ENCODE measurements at regions not wholly inside any gene's neighbourhood (a gene's known extent, or its start where the extent isn't known, plus 50 kb on each side); places are given as distances from the start of the nearest gene placed in this dataset.

DNA sequence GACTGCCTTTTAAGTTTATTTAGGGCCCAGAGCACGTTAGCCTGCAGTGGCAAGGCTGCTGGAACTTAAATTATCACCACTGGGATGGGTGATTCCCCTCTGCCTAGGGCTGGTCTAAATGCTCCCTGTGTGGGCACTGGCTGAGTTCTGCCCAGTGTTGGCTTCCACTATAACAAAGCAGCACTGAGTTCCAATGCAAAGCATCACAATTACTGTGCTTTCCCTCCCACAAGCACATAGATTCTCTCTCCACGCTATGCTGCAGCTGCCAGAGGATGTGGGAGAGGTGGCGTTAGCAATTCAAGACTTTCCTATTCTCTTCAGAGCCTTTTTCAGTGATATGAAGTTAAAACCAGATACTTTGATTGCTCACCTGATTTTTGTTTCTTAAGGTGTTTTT, 328.9 kb upstream of the DDX18 start:
- DNase-seq (ENCODE audit: insufficient read length, low spot score) (no peak), FAIRE-seq (no peak)

DNA sequence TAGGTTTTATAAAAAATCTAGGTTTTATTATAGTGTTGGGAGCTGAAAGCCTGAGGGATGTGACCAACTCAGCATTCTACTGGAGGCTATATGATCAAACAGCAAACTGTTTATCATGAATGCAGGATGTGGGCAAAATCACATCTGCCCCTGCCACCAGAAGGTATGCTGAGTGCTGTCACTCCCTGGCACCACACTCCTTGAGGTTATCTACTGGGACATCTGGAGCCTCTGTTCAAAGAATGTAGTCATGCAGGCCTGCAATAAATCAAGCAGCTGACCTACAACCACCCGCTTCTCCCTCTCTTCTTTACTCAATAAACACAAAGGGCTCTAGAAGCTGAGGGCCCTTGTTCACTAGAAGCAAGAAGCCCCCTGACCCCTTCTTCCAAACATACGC, 328.4 kb upstream of the DDX18 start:
- DNase-seq (ENCODE audit: insufficient read length, low spot score), result no peak
- FAIRE-seq, result no peak

DNA sequence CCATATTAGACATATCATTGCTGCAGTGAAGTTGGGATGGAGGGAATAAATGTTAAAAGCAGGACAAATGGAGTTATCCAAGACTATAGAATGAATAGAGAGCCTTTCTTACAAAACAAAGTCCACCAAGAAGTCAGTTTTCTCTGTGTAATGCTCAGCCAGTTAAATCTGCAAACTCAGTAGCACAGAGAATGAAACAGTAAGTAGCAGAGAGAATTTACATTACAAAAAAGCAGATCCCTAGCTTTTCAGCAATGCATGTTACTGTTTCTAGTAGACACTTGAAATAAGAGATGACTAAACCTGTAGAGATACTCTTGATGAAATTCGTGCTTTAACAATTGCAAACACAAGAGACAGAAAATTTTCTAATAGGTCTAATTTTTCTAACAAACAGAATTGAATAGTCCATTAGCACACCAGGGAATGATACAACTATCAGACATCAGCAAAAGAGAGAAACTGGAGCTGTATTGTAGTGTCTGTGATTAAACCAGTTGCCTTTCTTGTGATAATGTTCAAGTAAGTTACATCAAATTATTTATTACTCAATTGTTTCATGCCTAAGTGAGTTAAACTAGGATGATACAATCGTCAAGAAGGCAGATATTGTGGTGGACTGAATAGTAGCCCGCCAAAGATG, 322.2 kb upstream of the DDX18 start:
- DNase-seq (ENCODE audit: insufficient read length, low spot score) (no peak), FAIRE-seq (no peak)

DNA sequence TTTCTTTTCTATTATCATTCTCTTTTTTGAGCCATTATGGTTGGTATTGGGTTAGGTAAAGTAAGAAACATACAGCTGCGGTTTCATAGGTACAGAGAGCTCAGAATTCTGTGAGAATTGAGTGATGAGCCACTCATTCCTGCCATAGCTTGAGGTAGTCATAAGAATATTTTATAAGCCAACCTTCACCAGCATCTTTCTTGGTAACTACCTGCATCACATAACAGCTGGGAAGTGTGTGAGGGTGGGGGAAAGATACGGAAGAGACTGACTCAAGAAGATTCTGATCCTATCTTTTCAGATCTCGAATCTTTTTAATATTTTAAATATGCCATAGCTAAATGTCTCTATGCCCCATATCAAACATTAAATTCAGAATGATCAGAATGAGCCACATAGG, 313.8 kb upstream of the DDX18 start:
- no peak for FAIRE-seq
- DNase-seq (ENCODE audit: insufficient read length, low spot score), result no peak

DNA sequence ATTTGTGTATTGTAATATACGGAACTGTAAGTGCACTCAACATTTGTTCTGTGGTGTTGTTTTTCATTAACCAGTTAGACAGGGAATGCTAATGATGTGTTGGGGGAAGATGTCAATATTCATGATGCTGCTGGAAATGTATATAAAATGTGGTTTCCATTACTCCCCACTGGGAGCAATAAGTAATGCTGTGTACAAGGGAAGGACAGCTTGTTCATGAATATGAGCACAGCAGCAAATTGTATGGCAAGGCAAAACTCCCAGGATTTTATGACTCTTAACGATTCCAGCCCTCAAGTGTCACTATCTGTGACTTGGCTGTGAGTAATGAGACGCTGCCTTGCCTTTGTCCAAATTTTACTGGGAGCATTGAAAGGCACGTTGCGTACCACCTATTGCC, 312.4 kb upstream of the DDX18 start:
- FAIRE-seq, result no peak
- no peak for DNase-seq (ENCODE audit: insufficient read length, low spot score)

DNA sequence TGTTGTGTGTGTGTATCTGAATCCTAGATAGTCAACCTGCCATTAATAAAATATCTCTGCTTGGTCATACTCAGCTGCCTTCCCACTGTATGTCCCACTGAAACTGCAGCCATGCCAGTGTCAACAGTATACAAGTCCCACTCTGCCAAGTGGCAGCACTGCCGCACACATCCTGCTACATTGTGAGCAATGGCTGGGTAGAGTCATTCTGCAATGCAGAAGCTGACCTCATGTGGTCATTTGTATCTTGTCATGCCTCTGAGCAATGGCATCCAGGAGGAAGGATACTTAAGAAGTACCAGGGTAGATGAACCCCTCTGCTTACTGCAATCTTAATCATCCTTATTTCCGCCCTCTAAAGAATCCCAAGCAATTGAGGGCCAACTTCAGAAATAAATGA, 302.2 kb upstream of the DDX18 start:
- no peak for DNase-seq (ENCODE audit: insufficient read length, low spot score)
- FAIRE-seq, result no peak

DNA sequence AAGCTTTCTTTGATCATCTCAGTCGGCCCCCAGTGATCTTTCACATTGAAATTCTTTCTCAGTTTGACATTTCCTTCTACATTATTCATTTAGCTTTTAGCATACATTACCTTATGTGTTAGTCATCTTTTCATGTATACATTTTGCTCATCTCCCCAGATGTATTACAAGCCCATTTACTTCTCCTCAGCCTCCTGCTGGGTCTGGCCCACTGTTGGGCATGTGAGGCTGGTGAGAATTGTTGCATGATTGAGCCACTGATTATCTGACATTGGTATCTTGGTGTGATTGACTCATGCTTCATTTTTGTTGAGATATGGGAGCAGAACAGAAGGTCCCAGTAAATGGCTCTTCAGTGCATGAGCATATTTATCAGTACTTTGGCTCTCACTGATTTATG, 300.1 kb upstream of the DDX18 start:
- FAIRE-seq (no peak), DNase-seq (ENCODE audit: insufficient read length, low spot score) (no peak)

DNA sequence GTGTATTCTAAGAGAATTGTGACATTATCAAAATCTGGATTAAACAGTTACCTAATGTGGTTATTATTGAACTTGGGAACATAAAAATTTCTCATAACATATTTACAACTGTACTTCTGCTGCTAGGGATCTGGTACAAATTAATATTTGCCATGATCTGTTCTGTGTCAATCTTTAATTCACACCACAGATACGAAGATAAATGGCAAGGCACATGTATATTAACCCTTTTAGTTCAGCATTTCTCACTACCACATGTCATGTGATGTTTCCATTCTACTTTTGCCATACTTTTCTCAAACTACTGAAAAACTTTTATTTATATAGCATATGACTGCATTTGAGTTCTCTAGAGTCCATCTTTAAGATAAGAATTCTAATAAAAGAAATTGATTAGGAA, 295.3 kb upstream of the DDX18 start:
- DNase-seq (ENCODE audit: insufficient read length, low spot score) (no peak), FAIRE-seq (no peak)

DNA sequence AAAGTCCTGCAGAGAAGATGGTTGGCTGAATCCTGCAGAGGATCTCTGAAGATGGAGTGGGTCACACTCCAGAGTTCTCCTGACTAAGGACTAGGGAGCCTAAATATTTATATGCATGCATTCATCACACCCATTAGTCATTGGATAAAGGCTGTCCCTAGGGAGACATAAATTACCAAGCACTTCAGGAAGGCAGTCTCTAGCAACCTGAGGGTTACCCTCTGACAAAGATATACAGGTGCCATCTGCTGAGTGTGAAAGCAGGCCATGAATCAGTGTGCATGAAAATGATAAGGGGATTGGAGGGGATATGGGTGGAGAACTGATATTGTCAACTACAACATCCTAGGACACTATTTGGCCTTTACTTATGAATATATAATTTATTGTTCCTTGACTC, 294.8 kb upstream of the DDX18 start:
- no peak for DNase-seq (ENCODE audit: insufficient read length, low spot score)
- no peak for FAIRE-seq

DNA sequence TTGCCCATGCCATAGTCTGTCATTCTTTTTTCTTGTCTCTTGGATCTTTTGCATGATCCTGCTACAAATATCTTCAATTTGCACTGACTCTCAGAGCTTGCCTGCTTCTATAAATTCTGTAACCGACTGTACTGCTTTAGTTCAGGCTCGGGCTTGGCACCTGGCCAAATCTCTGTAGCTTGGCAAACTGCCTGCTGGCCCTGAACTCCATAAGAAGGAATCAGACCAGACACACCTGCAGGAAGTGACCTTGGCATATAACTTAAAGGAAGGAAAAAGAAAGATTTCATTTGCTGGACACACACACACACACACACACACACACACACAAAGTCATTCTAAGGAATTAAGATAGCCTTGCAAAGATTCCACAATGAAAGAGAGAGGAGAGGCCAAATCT, 291.2 kb upstream of the DDX18 start:
- DNase-seq (ENCODE audit: insufficient read length, low spot score) (no peak), FAIRE-seq (no peak)

DNA sequence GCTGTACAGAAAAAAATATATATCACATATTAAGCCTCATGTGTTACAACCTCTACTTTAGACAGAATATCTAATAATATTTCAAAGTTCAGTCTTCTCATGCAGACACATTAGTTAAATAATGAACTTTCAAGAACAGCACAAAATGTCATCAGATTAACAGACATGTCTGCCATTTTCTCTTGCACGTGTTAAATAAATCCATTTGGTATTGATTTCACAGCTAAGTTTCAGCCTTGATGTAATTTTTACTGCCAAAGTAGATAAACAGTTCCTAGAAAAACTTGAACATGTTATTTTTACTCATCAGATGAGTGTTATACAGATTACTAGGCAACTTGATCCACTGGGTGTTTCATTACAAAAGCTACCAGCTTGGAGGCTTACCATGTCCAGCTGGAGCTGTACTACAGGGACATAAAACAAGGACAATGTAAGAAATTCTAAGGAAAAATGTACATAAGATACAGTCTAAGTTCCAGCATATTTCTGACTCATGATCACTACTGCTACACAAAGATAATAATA, 290.7 kb upstream of the DDX18 start:
- DNase-seq (ENCODE audit: insufficient read length, low spot score), result no peak
- FAIRE-seq, result no peak

DNA sequence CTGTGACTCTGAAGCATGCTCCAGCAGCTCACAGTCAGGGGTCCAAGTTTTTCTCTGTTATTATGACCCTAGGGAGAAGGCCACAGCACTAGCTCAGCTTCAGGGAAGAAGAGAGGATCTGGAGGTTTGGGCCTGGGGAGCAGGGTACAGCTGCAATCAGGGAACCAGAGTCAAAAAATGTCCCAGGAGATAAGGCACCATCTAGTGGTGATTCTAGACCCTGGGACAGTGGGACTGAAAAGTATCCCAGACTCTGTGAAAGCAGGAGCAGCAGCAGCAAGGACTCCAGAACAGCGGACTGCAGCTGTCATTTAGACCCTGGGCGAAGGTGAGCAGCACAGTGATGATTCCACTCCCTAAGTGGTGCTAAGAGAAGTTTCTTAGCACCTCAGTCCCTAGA, 278.4 kb upstream of the DDX18 start:
- no peak for FAIRE-seq

DNA sequence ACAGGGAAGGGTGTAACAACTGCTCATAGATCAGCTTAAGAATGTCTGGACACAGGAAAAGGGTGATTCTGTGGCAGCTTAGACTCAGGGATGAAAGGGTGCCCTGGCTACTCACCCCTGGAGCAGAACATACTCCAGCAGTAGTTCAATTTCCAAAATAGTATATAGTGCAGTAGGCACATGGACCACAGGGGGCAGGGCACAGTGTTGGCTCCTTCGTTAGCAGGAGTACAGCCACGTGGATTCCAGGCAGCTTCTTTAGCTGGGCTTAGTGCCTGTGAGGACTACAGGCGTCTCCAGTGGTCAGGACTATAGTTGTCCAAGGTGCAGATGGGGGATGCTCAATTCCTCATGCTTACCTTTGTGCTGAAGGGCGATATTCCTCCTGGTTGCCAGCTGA, 277.5 kb upstream of the DDX18 start:
- FAIRE-seq, result no peak
- no peak for DNase-seq (ENCODE audit: insufficient read length, low spot score)

More for the DNA sequence above, 278.4 kb upstream of the DDX18 start:
- no peak for DNase-seq (ENCODE audit: insufficient read length, low spot score)

DNA sequence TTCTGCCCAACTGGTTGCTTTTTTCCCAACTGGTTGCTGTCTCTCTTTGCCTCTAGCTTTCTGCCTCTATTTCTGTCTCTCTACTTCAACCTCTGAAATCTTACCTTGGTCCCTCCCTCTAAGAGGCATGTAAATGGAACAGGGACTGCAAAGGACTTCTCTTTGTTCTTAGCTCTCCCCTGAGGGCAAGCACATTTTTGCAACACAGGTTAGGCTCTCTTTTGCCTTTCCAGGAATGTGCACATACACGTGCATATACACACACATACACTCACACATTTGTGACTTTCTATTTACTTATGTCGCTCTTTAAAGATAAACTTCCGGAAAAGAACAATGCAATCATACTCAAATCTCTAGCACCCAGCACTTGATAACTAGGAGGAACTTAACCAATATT, 262.6 kb upstream of the DDX18 start:
- FAIRE-seq (no peak), DNase-seq (ENCODE audit: insufficient read length, low spot score) (no peak)

DNA sequence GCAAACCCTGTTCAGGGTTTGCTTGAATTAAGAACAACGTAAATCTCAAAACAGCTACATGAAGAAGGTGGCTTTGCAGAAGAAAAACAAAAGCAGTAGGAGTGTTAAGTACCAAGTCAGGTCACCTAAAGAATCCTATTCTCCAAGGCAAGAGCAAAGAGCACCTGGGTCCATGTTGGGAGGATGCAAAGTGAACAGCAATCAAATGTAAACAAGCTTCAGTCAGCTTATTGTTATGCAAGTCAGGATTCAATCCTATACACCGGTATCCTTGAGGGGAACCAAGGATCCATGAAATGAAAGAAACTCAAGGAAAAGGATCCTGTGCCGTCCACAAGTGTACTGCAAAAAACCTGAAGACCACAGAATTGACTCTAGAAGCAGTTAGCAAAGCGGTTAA, 261.0 kb upstream of the DDX18 start:
- DNase-seq (ENCODE audit: insufficient read length, low spot score) (no peak), FAIRE-seq (no peak)

DNA sequence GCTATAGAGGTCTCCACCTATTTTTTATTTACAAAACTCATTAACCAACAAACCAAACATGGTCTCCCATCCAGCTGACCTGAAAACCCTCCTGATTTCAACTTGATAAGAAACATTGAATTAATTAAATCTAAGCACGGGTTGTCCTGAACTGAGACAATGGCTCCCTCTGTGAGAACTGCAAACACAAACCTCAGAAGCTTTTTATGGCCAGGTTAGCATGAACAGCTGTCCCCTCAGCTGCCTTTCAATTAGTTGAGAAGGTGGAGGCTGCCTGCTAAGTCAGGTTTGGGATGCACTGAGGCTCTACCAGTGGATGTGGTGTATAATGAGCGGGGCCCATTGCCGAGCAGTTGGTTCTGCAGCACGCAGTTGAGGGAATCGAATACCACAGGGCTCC, 258.5 kb upstream of the DDX18 start:
- DNase-seq (ENCODE audit: insufficient read length, low spot score) (no peak), FAIRE-seq (no peak)

DNA sequence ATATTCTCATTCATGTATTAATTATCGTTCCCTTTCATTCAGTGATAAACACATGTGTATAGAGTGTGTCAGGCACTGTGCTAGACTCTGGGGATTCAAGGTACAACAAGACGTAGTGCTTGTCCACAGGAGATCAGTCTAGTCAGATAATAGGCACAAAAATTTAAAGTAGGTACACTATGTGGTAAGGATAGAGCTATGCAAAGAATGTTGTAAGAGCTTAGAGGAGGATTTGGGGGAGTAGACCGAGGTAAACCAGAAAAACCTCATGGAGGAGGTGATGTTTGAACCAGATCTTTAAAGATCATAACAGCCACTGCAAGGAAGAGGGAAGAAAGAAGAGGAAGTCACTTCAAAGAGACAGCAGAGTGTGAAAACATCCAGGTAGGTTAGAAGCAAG, 256.9 kb upstream of the DDX18 start:
- FAIRE-seq (no peak), DNase-seq (ENCODE audit: insufficient read length, low spot score) (no peak)

DNA sequence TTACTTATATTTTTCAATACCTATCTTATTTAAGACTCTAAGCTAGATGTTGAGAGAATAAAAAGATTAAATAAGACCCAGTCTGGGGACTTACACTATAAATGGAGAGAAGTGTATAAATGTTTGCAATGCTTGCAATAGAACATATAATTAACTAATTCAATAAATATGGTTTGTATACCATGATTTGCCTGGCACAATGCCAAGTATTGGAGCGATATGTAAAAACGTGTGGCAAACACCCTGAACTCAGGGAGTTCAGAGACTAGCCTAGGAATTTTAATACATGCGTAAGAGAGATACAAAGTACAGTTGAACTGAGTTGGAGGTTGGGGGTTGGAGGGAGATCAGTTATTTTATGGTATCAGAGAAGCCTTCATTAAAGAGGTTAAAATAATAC, 251.8 kb upstream of the DDX18 start:
- DNase-seq (ENCODE audit: insufficient read length, low spot score), result no peak
- FAIRE-seq, result no peak

DNA sequence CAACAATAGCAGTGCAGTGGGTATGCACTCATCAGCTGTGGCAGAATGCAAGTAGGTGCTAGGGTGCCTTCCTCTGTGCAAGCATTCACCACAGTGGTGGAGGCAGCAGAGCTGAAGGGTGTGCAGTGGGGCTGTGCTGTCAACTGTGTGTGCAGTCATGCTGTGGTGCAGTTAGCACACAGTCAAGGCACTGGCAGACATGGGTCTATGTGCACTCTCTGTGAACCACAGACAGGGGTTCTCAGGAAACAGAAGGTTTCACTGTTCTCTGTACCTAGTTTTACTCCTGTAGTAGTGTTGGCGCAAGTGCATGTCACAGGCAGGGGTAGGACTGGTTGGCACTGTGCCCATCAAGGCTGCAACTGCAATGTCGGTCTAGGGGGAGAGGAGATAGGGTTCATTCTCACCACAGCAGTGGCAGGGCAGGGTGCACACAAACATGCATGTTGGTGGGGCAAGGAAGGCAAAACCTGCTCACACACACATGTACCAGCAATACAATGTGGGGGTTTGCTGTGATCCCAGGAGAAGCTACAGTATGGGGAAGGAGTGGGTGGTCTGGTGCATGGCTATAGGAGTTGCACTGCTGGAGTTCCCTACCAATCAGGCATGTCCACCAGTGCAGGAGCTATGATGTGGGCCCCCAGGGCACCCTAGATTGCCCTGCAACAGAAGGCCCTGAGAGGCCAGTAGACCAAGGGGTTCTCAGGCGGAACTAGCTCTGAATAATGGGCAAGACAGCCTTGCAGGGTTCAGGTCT, 242.7 kb upstream of the DDX18 start:
- no peak for FAIRE-seq
- no peak for DNase-seq (ENCODE audit: insufficient read length, low spot score)

DNA sequence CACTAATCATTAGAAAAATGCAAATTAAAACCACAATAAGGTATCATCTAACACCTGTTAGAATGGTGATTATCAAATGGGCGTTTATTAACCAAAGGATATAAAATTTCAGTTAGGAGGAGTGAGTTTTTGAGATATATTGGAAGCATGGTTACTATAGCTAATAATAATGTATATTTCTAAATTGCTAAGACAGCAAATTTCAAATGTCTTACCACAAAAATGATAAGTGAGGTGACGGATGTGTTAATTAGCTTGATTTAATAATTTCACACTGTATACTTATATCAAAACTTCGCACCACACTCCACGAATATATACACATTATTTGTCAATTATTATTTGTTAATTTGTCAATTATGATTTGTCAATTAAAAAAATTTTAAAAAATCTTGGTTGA, 227.2 kb upstream of the DDX18 start:
- no peak for FAIRE-seq
- no peak for DNase-seq (ENCODE audit: insufficient read length, low spot score)

DNA sequence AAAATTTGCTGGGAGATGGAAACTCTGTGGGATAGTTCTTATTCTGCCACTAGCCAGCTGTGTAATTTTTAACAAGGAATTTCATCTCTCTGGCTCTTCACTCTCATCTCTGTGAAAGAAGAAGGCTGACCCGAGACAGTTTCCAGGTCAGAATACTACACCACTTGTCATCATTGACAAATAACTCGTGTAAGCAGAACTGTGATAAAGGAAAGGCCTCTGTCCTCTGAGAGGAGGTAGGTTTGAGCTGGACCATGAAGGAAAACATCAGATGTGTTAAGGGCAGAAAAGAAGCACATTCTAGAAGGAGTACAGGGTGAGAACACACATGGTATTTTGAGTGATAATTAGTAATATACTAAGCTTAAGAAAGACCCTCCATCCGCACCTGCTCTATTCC, 211.4 kb upstream of the DDX18 start:
- DNase-seq (ENCODE audit: insufficient read length, low spot score) (no peak), FAIRE-seq (no peak)

DNA sequence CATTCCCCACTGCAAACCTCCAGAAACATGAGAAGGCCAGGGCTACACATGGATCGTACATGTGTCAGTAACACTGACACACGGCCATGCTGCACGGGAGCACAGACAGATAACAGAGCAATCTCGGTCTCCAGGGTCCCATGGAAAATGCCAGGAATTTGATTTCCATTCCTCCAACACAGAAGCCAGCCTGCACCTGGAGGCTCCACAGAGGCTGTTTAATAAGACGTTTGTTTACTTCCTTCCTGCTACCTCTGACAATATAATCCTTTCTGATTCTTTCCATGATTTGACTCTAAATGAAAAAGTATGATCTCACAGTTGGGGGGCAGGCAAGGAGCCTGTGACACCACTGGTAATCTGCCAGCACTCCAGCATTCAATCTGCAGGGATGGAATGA, 210.9 kb upstream of the DDX18 start:
- FAIRE-seq (no peak), DNase-seq (ENCODE audit: insufficient read length, low spot score) (no peak)

DNA sequence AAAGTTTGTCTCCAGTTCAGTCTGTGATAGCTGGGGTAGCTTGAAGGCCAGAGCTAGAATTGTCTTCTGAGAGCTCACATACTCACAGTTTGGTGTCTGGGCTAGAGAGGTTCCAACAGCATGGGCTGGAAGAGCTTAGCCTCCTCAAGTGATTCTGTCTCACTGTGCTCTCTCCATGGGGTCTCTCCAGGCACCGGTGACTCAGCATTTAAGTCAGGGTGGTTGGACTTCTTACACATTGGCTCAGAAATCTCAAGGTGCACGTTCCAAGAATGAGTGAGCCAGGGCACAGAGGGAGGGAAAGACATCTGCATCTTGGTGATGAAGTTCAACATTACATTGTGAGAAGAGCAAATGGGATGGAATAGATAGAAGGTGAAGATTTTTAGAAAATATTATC, 207.3 kb upstream of the DDX18 start:
- DNase-seq (ENCODE audit: insufficient read length, low spot score), result no peak
- no peak for FAIRE-seq
